ENCODE measurements at regions not wholly inside any gene's neighbourhood (a gene's known extent, or its start where the extent isn't known, plus 50 kb on each side); places are given as distances from the start of the nearest gene placed in this dataset.

- TF ChIP-seq CTCF (IDR thresholded peaks at IDR 0.05; ENCODE audit: low read depth, low read length, missing input control) (no peak), RAD21 (IDR thresholded peaks at IDR 0.05) (no peak), REST (IDR thresholded peaks at IDR 0.05) (no peak)
Measured at GRCh38 chr3:8153800-8154199, 347.8 kb upstream of the LMCD1 start.
